ENCODE measurements at regions not wholly inside any gene's neighbourhood (a gene's known extent, or its start where the extent isn't known, plus 50 kb on each side); places are given as distances from the start of the nearest gene placed in this dataset.

- no peak overlapping the region for H3K9ac ChIP-seq (ENCODE audit: control insufficient read depth, insufficient read depth, low read length)
- no TSS peak for BruUV-seq (replicated peaks)
- ChIA-PET SMC1A (ENCODE audit: uncharacterized antibody, unreplicated experiment) (no interaction called here), RAD21 (ENCODE audit: unreplicated experiment) (no interaction called here), POLR2A (no interaction called here), CTCF (interaction anchor here (0.5 kb wide), 1 partner anchor 25 kb away, joined by 3 read pairs; no protein-coding TSS in a partner anchor)
- no peak overlapping the region for H3K27ac ChIP-seq (ENCODE audit: control insufficient read depth, insufficient read depth)
- WGBS (ENCODE audit: insufficient coverage, insufficient replicate concordance, low lambda C conversion rate, missing lambda C conversion rate) = 20% methylated on average over 3 of the region's 3 CpGs
- FAIRE-seq (no peak), DNase-seq (ENCODE audit: low read depth, low spot score) (no peak), ATAC-seq (no peak)
- no peaks in the 10 kb centered on the region for H3K4me1 ChIP-seq (ENCODE audit: control insufficient read depth, insufficient read depth, low read length)
- H3K36me3 ChIP-seq (ENCODE audit: control insufficient read depth in 2 of 2, insufficient read depth in 2 of 2, low read length in 1 of 2) = no peaks in the 10 kb centered on the region
- H3K9me3 ChIP-seq (replicated peaks; ENCODE audit: control insufficient read depth, insufficient read depth, low read length) = no peaks in the 10 kb centered on the region
- no peaks in the 10 kb centered on the region for H4K20me1 ChIP-seq (ENCODE audit: control insufficient read depth, insufficient read depth)
- in situ Hi-C loops (cut with MboI) (no loop called here), intact Hi-C loops (cut with micrococcal nuclease; ENCODE audit: unreplicated experiment) (no loop called here)
- no peaks in the 10 kb centered on the region for H3K27me3 ChIP-seq (replicated peaks in 1 of 2; ENCODE audit: control insufficient read depth in 2 of 2, insufficient read depth in 2 of 2, low read length in 1 of 2)
- no peak overlapping the region for H3K4me2 ChIP-seq (ENCODE audit: control insufficient read depth, insufficient read depth)
- no peak overlapping the region for H2AFZ ChIP-seq (ENCODE audit: control insufficient read depth, low read depth, low read length)
- H3K79me2 ChIP-seq (ENCODE audit: control insufficient read depth, insufficient read depth, low read length) = no peaks in the 10 kb centered on the region
- no peak for TF ChIP-seq ZNF207 (IDR thresholded peaks at IDR 0.05; ENCODE audit: borderline replicate concordance)
- no peak for TF ChIP-seq RB1 (IDR thresholded peaks at IDR 0.05; ENCODE audit: borderline replicate concordance)
- no peak for TF ChIP-seq PRDM15 (CRISPR knock-in tag; IDR thresholded peaks at IDR 0.05)
- no peak for TF ChIP-seq YY1 (IDR thresholded peaks at IDR 0.05; ENCODE audit: low read depth, low read length)
- TF ChIP-seq NR2C2 (IDR thresholded peaks at IDR 0.05; ENCODE audit: borderline replicate concordance, control insufficient read depth, insufficient read length, low read depth) = no peak
- TF ChIP-seq FOS (IDR thresholded peaks at IDR 0.05; ENCODE audit: borderline replicate concordance, extremely low read depth, insufficient read length) = no peak
- TF ChIP-seq SUZ12 (IDR thresholded peaks at IDR 0.05; ENCODE audit: unreplicated experiment) = no peak
- TF ChIP-seq FOXK2 (IDR thresholded peaks at IDR 0.05) = no peak
- no peak for TF ChIP-seq GATAD2B (conservative IDR thresholded peaks at IDR 0.05; ENCODE audit: low read depth)
- TF ChIP-seq TCF12 (IDR thresholded peaks at IDR 0.05; ENCODE audit: low read depth, low read length) = no peak
- TF ChIP-seq ZBTB4 (CRISPR knock-in tag; IDR thresholded peaks at IDR 0.05) = no peak
- TF ChIP-seq ATF3 (IDR thresholded peaks at IDR 0.05; ENCODE audit: borderline replicate concordance, extremely low read depth, low read depth, low read length) = no peak
- no peak for TF ChIP-seq RBBP5 (conservative IDR thresholded peaks at IDR 0.05)
- TF ChIP-seq HDAC6 (IDR thresholded peaks at IDR 0.05; ENCODE audit: unreplicated experiment) = no peak
- TF ChIP-seq IRF4 (IDR thresholded peaks at IDR 0.05; ENCODE audit: low read depth, low read length) = no peak
- no peak overlapping the region for H3K4me3 ChIP-seq
Measured at GRCh38 chr5:125743939-125744338, 679.3 kb upstream of the GRAMD2B start.

Data from GM12878 (cell line).